NCI-H69 (cell line): ENCODE measurements at regions not wholly inside any gene's neighbourhood (a gene's known extent, or its start where the extent isn't known, plus 50 kb on each side); places are given as distances from the start of the nearest gene placed in this dataset.

Experiments
- DNase-seq: peaks from one replicate; lab custom pipeline; 2025; lab: John Stamatoyannopoulos, UW

DNA sequence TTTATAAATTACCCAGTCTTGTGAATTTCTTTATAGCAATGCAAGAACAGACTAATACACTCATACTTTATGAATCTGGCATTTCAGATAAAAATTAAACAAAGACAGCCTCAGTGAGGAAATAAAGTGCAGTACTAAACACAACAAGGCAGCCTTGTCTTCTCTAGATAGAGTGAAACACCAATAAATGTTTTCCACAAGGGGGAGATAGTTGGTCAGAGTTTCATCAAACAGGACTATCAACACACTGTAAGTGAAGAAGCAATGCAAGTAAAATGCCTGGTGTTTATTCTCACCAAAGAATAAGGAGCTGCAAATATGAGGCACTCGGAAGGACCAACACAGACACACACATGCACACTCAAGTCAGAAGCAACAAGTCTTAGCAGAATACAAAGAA lies 62.8 kb downstream of the FAM9B start:
- peak; percentile 52 for DNase-seq

- no peak for DNase-seq
Measured at GRCh38 chrX:8969378-8969777, 64.5 kb downstream of the FAM9B start.

DNA sequence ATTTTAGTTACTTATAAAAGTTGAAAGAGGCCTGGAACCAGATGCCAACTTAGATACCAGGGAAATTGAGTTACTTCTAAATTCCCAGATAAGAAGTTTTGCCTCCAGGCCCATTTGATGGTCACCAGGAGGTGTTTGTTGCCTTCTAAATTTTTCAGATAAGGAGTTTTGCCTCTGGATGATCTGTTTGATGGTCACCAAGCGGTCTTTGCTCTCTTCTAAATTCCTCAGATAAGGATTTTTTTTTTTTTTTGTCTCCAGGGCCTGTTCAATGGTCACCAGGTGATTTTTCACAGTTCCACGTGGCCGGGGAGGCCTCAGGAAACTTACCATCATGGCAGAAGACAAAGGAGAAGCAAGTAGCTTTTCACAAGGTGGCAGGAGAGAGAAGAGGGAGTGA lies 66.5 kb downstream of the FAM9B start:
- DNase-seq: no peak

- no peak for DNase-seq
Measured at GRCh38 chrX:8960957-8961468, 72.9 kb downstream of the FAM9B start.

- no peak for DNase-seq
Measured at GRCh38 chrX:8955511-8955910, 78.4 kb downstream of the FAM9B start.

- no peak for DNase-seq
Measured at GRCh38 chrX:8946563-8946962, 87.4 kb downstream of the FAM9B start.

DNA sequence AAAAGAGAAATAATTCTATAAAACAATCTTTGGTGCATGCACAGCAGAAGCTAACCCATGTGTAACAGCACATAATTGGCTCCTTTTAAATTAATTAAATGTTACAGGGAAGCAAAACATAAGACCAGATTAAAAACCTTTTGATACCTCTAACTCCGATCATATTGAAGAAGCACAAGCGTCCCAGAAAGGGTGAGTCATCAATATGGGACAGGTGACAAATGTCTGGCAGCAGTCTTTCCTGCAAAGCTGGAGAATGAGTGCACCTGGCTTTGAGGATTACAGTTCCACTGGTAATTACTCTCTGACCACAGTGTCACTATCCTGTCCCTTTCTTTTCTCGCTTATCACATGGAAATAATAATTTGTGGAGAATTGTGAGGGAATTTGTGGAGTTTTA lies 94.6 kb downstream of the FAM9B start:
- peak; percentile 19 for DNase-seq

DNA sequence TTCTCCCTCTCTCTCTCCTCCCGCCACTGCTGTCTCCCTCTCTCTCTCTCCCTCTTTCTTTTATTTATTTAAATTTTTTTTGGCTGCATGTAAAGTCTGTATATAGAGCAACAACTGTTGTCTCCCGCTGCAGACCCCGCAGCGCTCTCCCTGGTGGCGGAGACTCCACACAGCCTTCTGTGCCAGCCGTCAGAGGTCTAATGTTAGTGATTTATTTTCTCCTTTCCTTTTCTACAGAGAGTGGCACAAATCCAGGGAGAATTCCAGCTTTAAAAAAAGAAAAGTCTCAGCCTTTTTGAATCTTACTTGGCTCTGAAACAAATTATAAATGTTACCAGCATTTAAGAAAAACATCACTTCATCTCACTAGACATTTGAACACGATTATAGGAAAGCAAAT lies 106.2 kb downstream of the FAM9B start:
- no peak for DNase-seq

GRCh38 chrX:8927066-8927635 lies 106.8 kb downstream of the FAM9B start:
- no peak for DNase-seq

- DNase-seq: no peak
Measured at GRCh38 chrX:8921615-8922014, 112.3 kb downstream of the FAM9B start.

- DNase-seq: no peak
Measured at GRCh38 chrX:8919801-8920200, 114.1 kb downstream of the FAM9B start.

- DNase-seq: no peak
Measured at GRCh38 chrX:8916697-8917096, 115.5 kb upstream of the FAM9A start.

DNA sequence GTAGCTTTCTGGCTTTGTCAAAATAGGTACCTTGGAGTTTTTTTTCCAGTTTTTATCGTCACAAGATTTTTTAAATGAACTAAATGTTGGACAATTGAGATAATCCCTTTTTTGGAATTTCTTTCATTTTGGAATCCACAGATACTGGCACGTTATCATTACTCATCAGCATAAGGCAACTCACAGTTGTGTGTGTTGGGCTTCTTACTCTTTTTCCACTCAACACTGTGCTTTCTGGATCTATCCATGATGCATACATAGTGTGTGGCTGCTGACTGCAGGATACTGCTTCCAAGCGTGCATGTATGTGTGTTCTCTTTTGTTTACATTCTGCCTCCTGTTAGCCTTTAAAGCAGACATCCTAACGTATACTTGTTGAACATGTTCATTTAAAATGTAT lies 113.5 kb upstream of the FAM9A start:
- no peak for DNase-seq

GRCh38 chrX:8913655-8914409 lies 112.6 kb upstream of the FAM9A start:
- no peak for DNase-seq

- peak; percentile 27 for DNase-seq
Measured at GRCh38 chrX:8907688-8908087, 106.5 kb upstream of the FAM9A start.

DNA sequence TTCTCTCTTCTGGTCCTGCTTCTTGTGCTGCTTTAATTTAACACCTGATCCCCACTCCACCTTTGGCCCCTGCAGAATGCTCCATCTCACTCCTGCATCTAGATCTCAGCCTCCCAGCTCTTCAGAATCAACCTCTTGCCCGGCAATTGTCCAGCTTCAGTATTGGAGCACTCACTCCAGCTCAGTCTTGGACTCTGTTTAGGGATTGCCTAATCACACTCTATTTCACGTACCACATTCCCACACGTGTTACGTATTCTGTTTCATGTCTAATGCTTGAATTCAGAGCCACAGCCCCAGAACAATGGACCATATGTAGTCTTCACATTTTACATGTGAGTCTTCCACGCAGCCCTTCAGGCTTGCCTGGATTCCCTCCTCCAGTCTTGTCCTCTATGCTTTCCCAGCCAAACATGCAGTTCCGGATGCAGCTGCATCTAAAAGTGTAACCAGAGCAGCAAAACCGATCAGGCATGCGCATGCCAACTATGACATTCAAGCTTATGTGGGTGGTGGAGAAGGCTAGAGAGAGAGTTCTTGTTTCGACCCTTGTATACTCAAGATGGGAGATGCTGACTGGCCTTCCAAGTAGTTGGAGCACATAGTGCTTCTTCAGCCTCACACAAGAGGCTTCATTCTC lies 105.2 kb upstream of the FAM9A start:
- DNase-seq: no peak

DNA sequence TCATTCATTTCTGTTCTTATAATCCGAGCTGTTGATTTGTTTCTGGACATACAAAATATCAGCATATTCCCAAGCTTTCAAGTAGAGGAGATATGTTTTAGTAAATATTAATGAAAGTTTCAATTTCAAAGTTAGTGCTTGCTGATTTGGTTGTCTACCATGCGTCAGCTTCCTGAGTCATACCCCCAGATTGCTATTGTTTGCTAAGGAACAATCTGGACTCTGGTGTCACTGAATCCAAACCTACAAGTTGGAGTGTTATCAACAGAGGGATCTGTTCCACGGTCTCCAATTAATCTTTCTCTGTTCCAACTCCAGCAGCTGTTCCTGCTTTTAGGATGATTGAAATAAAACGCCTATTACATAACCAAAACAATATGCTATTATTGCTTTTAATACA lies 96.1 kb upstream of the FAM9A start:
- DNase-seq: no peak

DNA sequence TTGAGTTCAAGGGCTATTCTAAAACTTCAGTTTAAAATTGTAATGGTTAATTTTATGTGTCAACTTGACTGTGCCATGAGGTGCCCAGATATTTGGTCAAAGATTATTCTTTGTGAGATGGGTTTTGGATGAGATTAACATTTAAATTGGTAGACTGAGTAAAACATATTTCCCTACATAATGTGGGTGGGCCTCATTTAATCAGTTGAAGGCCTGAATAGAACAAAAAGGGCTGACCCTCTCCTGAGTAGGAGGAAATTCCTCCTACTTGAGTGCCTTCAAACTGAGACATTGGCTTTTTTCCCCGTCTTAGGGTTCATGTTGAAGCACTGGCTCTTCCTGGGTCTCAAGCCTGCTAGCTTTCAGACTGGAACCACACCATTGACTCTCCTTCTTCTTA lies 89.6 kb upstream of the FAM9A start:
- DNase-seq: no peak

GRCh38 chrX:8887004-8887403 lies 85.8 kb upstream of the FAM9A start:
- DNase-seq: no peak

DNA sequence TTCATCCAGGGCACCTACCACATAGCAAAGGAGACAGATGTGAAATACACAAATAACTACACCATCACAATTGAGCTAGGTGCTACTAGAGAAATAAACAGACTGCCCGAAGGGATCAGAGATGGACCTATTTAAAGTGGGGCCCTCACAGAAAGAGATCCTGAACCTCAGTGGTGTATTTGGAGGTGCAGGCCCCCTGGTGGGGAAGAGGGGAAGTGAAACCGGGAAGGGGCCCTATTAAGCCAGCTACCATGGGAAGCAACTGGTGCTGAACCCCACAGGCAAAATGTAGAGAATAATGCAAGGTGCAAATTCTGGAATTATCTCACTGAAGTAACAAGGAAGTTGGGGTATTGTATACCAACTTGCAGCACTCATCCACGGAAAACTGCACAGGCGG lies 78.6 kb upstream of the FAM9A start:
- peak; percentile 17 for DNase-seq

DNA sequence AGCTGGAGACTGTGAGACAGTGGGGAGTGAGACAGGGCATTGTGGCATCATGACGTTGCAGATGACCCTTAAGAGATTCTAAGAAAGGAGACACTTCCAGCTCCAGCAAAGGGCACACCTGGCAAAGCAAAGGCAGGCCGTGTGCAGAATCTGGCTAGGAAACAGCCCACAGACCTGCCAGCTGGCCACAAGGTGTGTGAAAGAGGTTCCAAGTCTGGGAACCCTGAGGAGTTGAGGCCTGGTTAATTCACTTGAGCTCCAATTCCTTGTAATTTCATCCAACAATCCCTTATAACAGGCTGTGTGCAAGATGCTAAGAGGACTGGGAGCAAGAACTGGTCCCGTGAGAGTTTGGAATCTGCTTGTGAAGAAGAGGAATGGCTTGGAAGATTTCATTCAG lies 72.8 kb upstream of the FAM9A start:
- DNase-seq: no peak

GRCh38 chrX:8873102-8873501 lies 71.9 kb upstream of the FAM9A start:
- no peak for DNase-seq

GRCh38 chrX:8870411-8870810 lies 69.2 kb upstream of the FAM9A start:
- no peak for DNase-seq
